ENCODE measurements at regions not wholly inside any gene's neighbourhood (a gene's known extent, or its start where the extent isn't known, plus 50 kb on each side); places are given as distances from the start of the nearest gene placed in this dataset.
A peak's percentile ranks its signal among the peaks of the same experiment; 100 is the strongest.

DNA sequence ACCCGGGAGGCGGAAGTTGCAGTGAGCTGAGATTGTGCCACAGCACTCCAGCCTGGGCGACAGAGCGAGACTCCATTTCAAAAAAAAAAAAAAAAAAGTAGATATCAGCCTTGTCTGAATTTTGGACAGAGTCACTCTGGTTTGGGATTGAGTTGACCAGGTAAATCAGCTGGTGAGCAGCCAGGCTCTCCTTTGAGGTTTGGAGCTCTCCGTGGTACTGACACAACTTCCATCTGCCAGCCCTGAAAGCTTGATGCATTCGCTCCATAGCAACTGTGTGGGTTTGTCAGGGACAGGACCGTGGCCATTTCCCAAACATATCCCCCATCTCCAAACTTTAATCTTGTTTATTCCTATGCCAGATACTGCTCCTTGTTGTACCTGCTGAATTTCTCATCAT lies 155.2 kb downstream of the DMRTA2 start:
- ATAC-seq (ENCODE audit: insufficient read depth, low FRiP score) (no peak), DNase-seq (peak; percentile 8 to 59 (median 46))
- Histone ChIP-seq H3K27me3 (ENCODE audit: control insufficient read depth in 3 of 3, insufficient read depth in 3 of 3, low read length in 2 of 3) (no peaks in the 10 kb centered on the region), H3K36me3 (ENCODE audit: control insufficient read depth in 4 of 4, insufficient read depth in 4 of 4, low read length in 4 of 4) (no peaks in the 10 kb centered on the region), H3K27ac (ENCODE audit: low read depth in 1 of 2, low read length in 1 of 2) (no peak overlapping the region), H3K4me3 (no peak overlapping the region), H3K9me3 (ENCODE audit: control insufficient read depth in 4 of 4, insufficient read depth in 3 of 4, low read length in 3 of 4) (peaks cover 0 to 4% (median 0%) of the 10 kb centered on the region in 4 donors), H3K4me1 (ENCODE audit: control insufficient read depth in 5 of 5, insufficient read depth in 5 of 5, low read length in 5 of 5) (no peaks in the 10 kb centered on the region), H3K9ac (ENCODE audit: insufficient read depth in 1 of 2, low read length in 2 of 2) (no peak overlapping the region)
- TF ChIP-seq, protein P1, sequence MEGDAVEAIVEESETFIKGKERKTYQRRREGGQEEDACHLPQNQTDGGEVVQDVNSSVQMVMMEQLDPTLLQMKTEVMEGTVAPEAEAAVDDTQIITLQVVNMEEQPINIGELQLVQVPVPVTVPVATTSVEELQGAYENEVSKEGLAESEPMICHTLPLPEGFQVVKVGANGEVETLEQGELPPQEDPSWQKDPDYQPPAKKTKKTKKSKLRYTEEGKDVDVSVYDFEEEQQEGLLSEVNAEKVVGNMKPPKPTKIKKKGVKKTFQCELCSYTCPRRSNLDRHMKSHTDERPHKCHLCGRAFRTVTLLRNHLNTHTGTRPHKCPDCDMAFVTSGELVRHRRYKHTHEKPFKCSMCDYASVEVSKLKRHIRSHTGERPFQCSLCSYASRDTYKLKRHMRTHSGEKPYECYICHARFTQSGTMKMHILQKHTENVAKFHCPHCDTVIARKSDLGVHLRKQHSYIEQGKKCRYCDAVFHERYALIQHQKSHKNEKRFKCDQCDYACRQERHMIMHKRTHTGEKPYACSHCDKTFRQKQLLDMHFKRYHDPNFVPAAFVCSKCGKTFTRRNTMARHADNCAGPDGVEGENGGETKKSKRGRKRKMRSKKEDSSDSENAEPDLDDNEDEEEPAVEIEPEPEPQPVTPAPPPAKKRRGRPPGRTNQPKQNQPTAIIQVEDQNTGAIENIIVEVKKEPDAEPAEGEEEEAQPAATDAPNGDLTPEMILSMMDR (IDR thresholded peaks at IDR 0.05; ENCODE audit: control extremely low read depth, extremely low read depth): no peak
- WGBS, 2 donors: 54 to 58% methylated on average over 6 to 7 of the region's 7 CpGs

DNA sequence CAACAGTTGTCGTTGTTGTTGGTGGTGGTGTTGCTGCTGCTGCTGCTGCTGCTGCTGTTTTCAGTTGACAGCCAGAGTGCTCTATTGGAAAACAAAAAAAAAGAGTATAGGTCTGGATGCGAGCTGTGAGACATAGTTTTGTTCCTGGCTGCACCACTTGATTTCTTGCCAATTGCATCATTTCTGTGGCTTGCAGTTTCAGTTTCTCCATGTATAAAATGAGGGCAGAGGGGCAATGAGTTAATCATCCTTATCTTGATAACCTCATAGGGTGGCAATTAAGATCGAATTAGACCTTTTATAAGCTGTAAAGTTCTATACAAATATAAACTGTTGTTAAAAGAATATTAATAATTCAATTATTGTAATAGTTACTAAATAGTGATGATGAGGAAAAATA lies 156.7 kb downstream of the DMRTA2 start:
- H3K9ac ChIP-seq (ENCODE audit: insufficient read depth in 1 of 2, low read length in 2 of 2): no peak overlapping the region
- peak in 1 of 3 donors; percentile 43 for DNase-seq
- no peak overlapping the region for H3K27ac ChIP-seq (ENCODE audit: low read depth in 1 of 2, low read length in 1 of 2)
- no peaks in the 10 kb centered on the region for H3K27me3 ChIP-seq (ENCODE audit: control insufficient read depth in 3 of 3, insufficient read depth in 3 of 3, low read length in 2 of 3)
- 38 to 44% methylated on average over 3 of the region's 3 CpGs for WGBS, 2 donors
- no peaks in the 10 kb centered on the region for H3K36me3 ChIP-seq (ENCODE audit: control insufficient read depth in 4 of 4, insufficient read depth in 4 of 4, low read length in 4 of 4)
- no peaks in the 10 kb centered on the region for H3K4me1 ChIP-seq (ENCODE audit: control insufficient read depth in 5 of 5, insufficient read depth in 5 of 5, low read length in 5 of 5)
- TF ChIP-seq, protein P1 (IDR thresholded peaks at IDR 0.05; ENCODE audit: control extremely low read depth, extremely low read depth): no peak
- H3K4me3 ChIP-seq: no peak overlapping the region
- peaks cover 0 to 4% (median 0%) of the 10 kb centered on the region in 4 donors for H3K9me3 ChIP-seq (ENCODE audit: control insufficient read depth in 4 of 4, insufficient read depth in 3 of 4, low read length in 3 of 4)
- ATAC-seq (ENCODE audit: insufficient read depth, low FRiP score): no peak

DNA sequence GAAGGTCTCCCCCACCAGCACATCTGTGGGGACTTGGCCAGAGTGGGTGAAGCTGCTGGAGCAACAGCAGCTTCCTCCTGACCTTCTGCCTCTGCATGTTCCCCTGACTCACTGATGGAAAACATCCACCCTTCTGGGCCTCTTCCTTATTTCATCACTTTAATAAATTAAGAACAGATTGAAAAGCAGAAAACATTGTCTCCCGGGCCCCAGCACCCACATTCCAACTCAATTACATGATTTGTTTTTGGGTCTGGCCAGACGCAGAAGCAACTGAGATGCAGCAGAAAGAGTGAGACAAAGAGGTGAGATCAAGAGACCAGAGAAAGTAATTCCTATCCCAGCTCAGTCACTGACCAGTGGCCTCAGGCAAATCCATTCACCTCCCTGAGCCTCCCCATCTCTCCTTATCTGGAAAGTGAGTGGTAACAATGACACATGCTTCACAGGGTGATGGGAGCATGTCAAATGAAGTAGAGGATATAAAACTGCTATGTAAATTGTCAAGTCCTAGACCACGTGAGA lies 157.1 kb downstream of the ELAVL4 start:
- WGBS, 2 donors: 34 to 41% methylated on average over 3 of the region's 3 CpGs
- Histone ChIP-seq H3K27ac (ENCODE audit: low read depth in 1 of 2, low read length in 1 of 2) (no peak overlapping the region), H3K9me3 (ENCODE audit: control insufficient read depth in 4 of 4, insufficient read depth in 3 of 4, low read length in 3 of 4) (peaks cover 0 to 2% (median 0%) of the 10 kb centered on the region in 4 donors), H3K9ac (ENCODE audit: insufficient read depth in 1 of 2, low read length in 2 of 2) (no peak overlapping the region), H3K4me1 (ENCODE audit: control insufficient read depth in 5 of 5, insufficient read depth in 5 of 5, low read length in 5 of 5) (no peaks in the 10 kb centered on the region), H3K27me3 (ENCODE audit: control insufficient read depth in 3 of 3, insufficient read depth in 3 of 3, low read length in 2 of 3) (no peaks in the 10 kb centered on the region), H3K36me3 (ENCODE audit: control insufficient read depth in 4 of 4, insufficient read depth in 4 of 4, low read length in 4 of 4) (no peaks in the 10 kb centered on the region), H3K4me3 (no peak overlapping the region)
- ATAC-seq (ENCODE audit: insufficient read depth, low FRiP score) (no peak), DNase-seq (no peak)
- TF ChIP-seq, protein P1 (IDR thresholded peaks at IDR 0.05; ENCODE audit: control extremely low read depth, extremely low read depth): no peak

DNA sequence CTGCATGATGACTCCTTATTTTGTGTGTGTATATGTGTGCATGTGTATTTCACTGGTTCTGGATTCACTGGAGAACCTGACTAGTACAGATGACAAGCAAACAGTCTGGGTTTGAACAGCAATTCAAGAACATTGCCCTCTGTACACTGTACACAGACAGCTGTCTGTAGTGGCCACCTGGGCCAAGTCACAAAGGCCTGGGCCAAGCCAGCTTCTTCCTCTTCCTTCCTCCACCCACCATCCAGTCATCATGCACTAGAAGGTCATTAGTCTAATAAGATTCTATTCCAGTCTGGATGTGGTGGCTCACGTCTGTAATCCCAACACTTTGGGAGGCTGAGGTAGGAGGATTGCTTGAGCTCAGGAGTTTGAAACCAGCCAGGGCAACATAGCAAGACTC lies 155.9 kb downstream of the ELAVL4 start:
- H3K27ac ChIP-seq (ENCODE audit: low read depth in 1 of 2, low read length in 1 of 2): no peak overlapping the region
- DNase-seq (no peak), ATAC-seq (ENCODE audit: insufficient read depth, low FRiP score) (no peak)
- WGBS, 2 donors: 77 to 89% methylated on average over 1 of the region's 1 CpG
- TF ChIP-seq, protein P1 (IDR thresholded peaks at IDR 0.05; ENCODE audit: control extremely low read depth, extremely low read depth): no peak
- peaks cover 0 to 2% (median 0%) of the 10 kb centered on the region in 4 donors for H3K9me3 ChIP-seq (ENCODE audit: control insufficient read depth in 4 of 4, insufficient read depth in 3 of 4, low read length in 3 of 4)
- no peak overlapping the region for H3K4me3 ChIP-seq
- H3K9ac ChIP-seq (ENCODE audit: insufficient read depth in 1 of 2, low read length in 2 of 2): no peak overlapping the region
- no peaks in the 10 kb centered on the region for H3K36me3 ChIP-seq (ENCODE audit: control insufficient read depth in 4 of 4, insufficient read depth in 4 of 4, low read length in 4 of 4)
- no peaks in the 10 kb centered on the region for H3K4me1 ChIP-seq (ENCODE audit: control insufficient read depth in 5 of 5, insufficient read depth in 5 of 5, low read length in 5 of 5)
- H3K27me3 ChIP-seq (ENCODE audit: control insufficient read depth in 3 of 3, insufficient read depth in 3 of 3, low read length in 2 of 3): no peaks in the 10 kb centered on the region
